ENCODE measurements at regions not wholly inside any gene's neighbourhood (a gene's known extent, or its start where the extent isn't known, plus 50 kb on each side); places are given as distances from the start of the nearest gene placed in this dataset.

DNA sequence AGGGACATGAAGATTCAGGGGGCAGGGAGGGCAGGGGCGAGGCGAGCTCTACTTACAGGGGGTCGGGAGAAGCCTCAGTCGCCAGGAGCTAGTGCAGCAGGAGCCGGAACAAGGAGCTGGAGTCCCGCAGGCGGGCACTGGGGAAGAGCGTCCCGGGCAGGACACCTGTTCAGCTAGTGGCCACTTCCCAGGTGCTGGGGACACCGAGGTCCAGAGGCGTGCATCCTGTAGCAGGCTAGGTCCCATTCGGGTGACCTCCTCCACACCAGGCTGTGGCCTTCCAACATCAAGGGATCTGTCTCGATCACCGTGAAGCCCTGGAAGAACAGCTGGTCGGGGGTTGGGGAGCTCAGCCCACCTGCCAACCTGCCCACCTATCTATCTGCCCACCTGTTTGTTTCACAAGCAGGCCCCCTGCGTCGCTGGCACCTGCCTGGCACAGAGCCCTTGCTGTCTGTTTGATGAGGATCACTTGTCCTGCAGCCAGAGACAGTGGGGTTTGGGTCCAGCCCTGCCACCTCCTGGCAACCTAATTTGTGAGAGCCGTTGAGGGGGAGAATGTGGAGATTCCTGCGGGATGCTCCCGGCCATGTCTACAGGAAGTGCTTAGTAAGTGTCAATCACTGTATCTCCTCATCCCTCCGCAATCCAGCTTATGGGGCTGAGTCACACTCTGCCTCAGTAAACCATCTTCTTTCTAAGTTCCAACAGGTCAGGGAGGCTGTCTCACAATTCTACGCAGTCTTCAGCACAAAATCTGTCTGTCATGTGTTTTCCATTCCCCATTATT is 940.9 kb downstream of the BRD1 start:
- no peak for TF ChIP-seq POLR2AphosphoS5 (IDR thresholded peaks at IDR 0.05)
- TF ChIP-seq, protein P1, sequence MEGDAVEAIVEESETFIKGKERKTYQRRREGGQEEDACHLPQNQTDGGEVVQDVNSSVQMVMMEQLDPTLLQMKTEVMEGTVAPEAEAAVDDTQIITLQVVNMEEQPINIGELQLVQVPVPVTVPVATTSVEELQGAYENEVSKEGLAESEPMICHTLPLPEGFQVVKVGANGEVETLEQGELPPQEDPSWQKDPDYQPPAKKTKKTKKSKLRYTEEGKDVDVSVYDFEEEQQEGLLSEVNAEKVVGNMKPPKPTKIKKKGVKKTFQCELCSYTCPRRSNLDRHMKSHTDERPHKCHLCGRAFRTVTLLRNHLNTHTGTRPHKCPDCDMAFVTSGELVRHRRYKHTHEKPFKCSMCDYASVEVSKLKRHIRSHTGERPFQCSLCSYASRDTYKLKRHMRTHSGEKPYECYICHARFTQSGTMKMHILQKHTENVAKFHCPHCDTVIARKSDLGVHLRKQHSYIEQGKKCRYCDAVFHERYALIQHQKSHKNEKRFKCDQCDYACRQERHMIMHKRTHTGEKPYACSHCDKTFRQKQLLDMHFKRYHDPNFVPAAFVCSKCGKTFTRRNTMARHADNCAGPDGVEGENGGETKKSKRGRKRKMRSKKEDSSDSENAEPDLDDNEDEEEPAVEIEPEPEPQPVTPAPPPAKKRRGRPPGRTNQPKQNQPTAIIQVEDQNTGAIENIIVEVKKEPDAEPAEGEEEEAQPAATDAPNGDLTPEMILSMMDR (IDR thresholded peaks at IDR 0.05): no peak
